GM04504 (cell line): ENCODE measurements at regions not wholly inside any gene's neighbourhood (a gene's known extent, or its start where the extent isn't known, plus 50 kb on each side); places are given as distances from the start of the nearest gene placed in this dataset.

Experiments
- DNase-seq: peaks from one replicate; pipeline ENCODE4 v3.0.0-alpha.2; 2012; ENCODE audit warnings: low read depth

DNA sequence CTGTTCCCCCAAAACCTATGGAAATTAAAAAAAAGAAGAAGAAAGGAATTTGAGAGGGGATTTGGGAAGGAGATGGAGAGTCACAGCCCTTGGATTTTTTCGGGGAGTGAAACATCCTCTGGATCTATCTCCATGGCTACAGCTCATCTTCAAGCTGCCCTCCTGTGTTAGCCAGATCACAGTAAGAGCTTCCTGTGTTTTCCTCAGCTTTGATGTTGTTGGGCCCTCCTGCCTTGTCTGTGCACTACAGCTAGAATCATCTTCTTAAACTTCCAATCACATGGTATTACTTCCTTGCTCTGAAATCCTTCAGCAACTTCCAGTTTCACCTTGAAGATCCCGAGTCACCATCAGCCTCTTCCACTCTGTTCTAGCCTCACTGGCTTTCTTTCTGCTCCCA, 207.8 kb upstream of the ZFP64 start:
- no peak for DNase-seq

DNA sequence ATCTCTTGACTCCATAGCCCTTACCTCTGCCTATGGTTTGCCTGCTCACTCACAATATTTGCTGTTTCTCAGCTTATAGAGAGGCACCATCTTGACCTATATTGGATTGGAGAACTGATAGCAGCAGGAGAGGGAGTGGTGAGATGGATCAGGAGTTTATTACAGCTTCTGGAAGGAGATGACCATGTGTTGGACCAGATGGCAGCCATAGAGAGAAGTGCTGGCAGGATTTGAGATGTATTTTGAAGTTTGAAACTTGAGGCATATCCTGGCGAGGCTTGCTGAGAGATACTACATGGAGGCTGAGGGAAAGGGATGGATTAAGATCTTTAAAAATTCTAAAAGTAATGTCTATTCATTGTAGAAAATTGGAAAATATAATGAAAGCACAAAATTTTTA, 198.0 kb upstream of the ZFP64 start:
- DNase-seq: no peak

DNA sequence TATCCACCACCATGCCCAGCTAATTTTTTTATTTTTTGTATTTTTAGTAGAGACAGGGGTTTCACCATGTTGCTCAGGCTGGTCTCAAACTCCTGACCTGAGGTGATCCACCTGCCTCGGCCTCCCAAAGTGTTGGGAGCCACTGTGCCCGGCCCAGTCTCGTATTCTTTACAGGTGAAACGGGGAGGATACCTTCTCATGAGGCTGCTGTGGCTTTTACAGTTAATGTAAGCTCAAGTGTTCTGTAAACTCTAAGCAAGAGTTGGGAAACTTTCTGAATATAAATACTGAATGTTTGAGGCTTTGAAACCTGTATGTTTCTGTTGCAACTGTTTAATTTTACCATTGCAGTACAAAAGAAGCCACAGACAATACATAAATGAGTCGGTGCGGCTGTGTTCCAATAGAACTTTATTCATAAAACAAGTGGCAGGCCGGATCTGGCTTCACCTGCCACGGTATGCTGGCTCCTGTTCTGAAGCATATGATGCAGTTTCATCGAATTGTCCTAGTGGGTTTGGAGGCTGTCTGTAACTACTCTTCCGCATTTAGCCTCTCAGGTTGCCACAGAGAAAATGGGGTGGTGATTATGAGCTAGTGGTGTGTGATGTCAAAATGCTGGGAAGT, 192.5 kb upstream of the ZFP64 start:
- no peak for DNase-seq

DNA sequence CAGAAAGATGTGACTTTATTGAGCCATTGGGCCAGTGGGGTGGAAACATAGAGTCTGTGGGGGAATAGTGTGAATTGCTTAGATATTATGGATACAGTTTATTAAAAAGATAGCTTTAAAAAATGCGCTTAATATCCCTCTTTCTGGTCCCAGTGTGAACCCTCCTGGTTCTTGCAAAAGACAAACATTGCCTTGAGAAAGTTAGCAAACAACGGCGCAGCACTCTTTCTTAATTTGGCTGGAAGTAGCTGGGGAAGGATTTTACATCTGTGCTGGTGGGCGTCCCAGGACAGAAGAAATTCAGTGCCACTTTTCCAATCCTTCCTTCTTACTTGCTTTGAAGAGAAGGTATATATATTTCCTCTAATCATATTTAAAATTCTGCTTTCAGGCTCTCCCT, 191.4 kb upstream of the ZFP64 start:
- no peak for DNase-seq

DNA sequence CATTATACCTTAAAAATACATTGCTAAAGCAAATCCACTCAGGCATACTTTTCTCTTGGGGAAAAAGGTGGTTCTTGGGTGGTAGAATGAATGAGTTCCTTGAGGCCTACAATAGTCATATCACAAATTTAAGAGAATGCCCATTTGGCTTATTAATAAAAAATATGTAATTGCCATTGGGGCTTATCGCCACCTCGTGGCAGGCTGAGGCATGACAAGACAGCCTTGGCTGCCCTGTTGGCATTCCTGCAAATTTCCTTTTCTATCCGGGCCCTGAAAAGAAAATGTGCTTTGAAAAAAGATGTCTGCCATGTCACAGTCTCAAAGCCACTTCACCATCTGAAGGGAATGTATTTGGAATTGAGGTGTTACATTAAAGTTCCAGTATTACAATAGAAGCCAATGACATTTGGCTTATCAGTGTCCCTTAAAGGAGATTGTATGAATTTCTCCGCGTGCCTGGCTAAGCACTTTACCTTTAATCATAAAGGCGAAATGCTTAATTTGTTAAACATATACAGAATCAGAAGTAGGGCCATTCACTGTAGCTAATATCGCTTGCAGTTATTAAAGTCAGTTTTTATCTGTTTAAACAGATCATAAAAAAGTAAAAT, 188.3 kb upstream of the ZFP64 start:
- DNase-seq: no peak

DNA sequence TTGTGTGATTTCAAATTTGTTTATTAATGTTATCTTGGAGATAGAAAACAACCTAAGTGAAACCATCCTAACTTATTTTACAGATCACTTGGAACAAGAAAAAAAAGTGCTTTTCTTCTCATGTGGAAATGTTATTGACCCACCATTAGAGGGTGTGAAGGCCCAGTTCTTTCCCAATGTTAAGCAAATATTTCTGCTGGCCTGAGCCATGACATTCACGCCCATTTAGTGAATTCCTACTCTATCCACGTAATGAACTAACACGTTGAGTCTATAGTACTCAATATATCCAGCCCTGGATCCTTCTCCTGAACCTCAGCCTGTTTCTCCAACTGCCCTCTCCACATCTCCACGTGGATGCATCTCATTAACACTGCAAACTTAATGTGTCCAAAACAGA, 180.6 kb upstream of the ZFP64 start:
- no peak for DNase-seq

DNA sequence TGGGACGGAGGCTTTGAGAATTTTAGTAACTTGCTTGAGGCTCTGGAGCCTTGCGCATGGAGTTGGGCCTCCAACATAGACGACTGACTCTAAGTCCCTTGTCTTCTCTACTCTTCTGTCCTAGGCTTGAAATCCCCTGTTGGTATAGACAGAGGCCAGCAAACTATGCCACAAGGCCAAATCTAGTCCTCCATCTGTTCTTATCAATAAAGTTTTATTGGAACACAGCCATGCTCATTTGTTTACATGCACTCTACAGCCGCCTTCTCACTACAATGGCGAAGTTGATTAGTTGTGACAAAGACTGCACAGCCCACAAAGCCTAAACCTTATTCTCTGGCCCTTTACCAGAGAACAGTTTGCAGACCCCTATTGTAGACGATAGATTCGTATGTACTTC, 174.1 kb upstream of the ZFP64 start:
- DNase-seq: no peak

DNA sequence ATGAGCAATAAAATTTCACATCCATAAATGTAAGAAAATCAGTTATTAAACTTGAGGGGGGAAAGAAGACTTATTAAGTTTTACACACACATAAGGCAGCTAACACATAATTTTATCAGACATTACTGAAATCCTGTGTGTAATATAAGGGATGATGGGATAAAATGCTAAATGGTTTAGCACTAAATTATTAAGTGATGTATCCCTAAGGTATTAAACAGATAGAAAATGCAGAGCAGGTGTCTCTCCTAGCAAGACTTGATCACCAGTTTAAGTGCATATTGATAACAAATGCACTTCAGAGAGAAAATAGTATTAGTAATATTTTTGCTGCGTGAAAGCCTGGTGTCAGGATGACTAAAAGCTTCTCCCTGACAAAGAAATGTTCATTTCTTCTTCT, 172.8 kb upstream of the ZFP64 start:
- DNase-seq: no peak

DNA sequence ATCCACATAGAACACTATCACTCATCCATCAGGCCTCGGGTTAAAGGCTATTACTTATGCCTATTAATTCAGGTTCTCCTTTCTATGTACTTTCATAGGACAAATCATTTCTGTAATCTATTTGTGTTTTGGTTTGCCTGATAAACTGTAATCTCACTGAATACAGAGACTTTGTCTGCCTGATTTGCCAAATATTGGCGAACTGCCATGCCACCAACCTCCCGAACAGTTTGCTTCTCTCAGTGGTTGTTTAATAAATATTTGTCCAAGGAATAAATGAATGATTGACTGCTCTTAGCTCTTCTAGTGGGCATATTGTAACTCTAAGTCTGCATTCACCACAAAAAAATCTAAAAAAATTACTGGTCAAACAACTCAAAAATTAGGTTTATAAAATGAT, 170.1 kb upstream of the ZFP64 start:
- DNase-seq: no peak

DNA sequence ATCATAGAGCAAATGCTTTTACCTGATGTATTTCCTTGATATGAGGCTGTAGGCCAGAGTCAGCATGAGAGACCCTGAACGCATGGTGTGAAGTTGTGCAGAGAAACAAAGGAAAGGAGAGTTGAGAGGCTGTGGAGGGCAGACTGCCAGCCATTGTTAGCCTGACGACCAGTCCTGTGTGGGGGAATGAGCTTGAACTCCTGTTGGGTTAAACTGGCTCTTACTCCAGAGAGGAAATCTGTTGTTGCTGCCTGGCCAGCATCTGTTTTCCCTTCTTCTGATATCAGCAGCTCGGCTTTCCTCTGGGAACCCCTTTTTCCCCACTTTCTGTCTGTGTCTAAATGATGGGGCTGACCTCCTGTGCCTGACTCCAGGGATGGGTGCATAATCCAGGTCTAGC, 158.2 kb upstream of the ZFP64 start:
- no peak for DNase-seq

DNA sequence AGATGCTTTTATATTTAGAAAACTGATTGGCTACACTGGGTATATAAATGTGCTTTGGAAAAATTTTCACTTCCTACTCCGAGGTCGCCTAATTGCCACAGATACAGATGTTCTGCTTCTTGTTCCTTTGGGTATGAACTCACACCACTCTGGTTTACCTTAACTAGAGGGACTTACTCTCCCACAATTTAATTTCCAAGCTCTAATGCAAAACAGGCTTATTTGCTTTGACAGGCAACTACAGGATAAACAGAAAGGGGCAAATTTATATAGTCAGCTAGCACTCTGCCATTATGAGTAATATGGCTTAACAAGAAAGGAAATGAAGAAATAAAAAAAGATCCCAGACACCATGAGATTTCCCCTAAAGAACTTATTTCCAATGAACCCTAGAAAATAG, 156.9 kb upstream of the ZFP64 start:
- no peak for DNase-seq

DNA sequence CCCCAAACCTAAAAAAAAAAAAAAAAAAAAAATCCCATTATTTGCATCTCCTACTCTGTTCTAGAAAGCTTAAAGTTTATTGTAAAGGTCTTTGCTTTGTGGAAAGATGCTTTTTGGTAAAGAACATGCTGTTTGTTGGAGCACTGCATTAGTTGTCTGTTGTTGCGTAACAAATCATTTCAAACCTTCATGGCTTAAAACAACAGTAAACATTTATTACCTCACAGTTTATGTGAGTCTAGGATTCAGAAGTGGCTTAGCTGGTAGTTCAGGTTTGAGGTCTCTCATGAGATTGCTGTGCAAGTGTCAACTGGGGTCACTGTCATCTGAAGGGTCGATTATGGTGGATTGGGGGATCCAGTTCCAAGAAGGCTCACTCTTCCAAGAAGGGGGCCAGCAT, 155.2 kb upstream of the ZFP64 start:
- DNase-seq: no peak

DNA sequence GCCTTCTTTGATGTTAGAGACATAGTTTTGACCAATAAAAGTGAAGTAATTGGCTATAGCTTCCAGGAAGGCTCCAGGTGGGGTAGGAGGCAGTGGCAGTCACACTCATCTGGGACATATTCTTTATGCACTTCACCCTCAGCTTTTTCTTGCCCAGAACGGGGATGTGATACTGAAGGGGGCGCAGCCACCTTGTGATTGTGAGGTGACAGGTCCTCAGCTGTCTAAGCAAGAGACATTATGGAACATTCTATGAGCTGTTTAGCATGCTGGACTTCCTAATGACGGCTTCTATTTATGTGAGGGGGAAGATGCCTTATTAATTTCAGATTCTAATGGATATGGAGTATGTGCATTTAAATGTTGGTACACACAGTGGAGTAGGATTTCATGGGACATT, 151.3 kb upstream of the ZFP64 start:
- DNase-seq: no peak

DNA sequence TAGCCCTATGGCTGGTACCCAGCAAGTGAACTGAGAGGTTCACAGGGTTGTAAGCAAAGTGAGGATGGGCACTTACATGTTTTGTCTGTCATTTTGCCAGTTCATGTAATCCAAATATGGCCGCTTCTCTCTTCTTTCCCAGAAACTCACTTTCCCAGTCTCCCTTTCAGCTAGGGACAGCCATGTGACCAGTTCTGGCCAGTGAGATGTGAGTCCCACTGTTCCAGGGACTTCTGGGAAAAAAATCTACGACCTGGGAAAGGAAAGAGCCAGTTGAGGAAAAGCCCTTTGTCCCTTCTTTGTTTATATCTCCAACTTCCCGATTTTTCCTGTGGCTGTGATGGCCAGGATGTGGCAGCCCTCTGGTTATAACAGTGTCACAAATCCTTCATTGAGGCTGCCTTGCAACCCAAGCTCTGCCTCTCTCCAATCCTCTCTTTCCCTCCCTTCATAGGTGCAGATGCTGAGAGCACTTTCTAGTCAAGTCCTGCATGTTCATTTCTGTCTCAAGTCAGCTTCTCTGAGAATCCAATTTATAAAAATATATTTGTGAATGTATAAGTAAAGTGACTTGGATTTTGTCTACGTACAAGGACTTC, 148.6 kb upstream of the ZFP64 start:
- no peak for DNase-seq

DNA sequence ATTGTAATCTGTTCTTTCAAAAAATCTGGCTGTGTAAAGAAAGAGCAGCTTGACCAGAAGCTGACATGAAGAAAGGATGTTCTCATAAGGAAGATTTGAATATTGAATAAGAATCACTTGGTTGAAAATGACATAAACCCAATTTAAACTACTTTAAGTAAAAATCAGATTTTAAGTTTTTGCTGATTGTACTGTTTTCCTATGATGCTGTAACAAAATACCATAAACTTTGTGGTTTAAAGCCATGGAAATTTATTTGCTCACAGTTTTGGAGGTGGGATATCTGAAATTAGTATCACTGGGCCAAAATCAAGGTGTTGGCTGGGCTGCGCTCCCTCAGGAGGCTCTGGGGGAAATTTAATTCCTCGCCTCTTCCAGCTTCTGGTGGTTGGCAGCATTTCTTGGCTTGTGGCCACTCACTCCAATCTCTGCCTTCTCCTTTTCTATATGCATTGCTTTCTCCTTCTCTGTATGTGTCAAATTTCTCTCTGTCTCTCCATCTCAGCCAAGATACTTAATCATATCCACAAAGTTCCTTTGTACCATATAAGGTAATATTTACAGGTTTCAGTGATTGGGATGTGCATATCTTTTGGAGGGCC, 141.2 kb upstream of the ZFP64 start:
- no peak for DNase-seq

DNA sequence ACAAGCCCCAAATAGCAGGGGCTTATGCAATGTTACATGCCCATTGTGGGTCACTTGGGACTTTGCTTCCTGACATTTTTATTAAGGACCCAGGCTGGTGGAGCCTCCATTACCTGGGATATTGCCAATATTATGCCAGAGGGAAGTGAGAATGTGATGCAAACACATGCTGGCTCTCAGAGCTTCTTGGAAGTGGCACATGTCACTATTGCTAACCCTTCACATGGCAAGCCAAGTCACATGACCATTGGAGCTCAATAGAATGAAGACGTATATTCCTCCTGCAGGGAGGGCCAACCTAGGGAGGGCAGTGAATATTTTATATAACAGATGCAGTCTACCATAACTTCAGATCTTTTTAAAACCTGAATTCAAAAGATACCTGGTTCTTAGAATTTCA, 140.7 kb upstream of the ZFP64 start:
- DNase-seq: no peak

DNA sequence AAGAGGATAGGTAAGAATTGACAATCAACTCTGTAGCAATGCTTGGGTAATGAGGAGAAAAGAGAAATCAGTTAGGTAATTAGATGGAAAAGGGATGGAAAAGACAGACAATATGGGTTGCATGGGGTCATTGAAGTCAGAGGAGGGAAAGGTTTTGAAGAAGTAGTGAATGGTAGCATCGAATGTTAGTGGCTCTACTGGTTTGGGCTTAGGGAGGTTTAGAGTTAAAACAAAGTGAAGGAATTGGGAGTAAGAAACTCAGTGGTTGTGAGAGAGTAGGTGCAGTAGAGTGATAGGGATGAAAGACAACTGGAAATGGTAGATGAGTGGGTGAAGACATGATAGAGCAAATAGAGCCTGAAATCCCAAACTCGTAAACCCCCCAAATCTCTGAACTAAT, 140.1 kb upstream of the ZFP64 start:
- no peak for DNase-seq

DNA sequence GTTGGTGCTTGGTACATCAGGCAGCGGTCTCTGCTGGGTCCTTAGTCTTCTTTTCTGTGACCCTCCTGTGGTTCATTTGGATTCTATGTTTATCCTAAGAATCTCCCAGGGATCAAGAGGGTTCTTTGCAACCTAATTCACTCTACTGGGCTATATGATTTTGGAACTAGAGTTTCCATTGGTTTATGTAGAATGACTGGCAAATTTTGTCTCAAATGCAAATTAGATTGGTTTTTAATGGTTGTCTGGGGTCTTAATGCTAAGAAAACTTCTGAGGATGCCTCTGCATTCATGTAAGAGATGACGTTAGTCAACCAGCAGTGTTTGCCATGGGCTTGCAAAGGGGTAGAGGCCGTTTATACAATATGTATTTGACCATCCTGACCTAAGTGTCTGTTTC, 129.8 kb upstream of the ZFP64 start:
- no peak for DNase-seq

DNA sequence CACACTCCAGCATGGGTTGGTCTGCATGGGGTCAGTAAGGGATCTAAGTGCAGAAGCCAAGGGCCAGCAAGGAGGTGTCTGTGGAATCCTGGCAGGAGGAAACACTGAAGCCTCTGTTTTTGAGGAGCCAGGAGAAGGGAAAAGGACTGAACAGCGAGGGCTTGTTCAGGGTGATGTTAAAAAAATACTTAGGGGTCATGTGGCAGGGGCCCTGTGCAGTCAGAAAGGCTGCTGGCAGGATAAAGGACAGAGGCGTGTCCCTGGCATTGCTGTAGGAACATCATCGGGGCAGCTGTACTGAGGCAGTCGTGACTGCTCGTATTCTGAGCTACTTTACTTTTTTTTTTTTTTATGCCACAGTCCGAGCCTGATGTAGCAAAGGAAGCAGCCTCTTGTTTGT, 127.1 kb upstream of the ZFP64 start:
- DNase-seq: no peak

DNA sequence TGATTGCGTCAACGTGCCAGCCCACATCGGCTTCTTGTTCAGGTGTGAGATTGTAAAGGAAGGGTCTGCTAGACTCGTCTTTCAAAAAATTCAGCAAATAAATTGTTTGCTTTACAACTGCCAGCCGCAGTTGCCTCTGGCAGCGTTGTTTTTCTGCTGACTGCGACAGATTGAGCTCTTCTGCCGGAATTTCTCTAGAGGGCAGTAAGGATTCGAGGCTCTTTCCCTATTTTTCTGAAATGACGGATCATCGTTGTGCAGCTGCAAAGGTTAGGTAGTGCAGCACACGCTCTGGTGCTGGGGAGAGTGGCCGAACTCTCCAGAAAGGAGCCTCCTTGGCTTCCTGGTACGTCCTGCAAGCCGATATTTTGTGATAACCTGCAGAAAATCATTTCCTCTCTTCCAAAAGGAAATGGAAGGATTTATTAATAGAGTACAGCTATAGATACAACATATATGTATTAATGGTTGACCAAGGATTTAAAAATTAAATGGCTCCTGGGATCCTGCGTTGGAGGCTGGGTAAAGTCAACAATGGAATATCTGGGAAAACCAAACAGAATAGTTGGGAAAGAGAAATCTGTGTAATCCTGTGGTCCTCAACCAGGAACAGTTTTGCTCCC, 121.9 kb upstream of the ZFP64 start:
- peak; percentile 3 for DNase-seq

DNA sequence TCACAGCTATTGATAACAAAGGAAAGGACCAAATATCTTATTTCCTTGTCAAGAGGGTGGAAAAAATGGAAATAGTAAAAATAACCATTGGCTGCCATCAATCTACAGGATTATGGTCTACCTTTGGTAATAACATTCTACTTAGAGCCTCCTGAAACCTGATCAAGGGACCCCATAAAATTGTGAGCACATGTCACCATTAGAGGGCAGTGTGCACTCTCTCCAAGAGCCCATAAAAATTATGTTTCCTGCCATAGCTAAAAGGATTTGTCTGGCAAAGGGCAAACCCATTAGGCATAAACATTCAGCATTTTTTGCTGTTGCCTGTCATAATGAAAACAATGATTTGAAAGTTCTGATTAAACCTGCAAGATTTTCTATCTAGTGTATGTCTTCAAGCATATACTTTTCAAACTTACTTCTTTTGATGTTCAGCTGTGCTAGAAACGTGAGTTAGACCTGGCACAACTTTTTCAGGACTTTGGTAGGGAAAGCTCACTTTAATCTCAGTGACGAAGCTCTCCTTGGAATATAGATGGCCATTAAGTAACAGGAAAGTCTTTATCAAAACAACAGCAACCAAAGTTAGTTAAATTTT, 120.7 kb upstream of the ZFP64 start:
- DNase-seq: peak; percentile 22

DNA sequence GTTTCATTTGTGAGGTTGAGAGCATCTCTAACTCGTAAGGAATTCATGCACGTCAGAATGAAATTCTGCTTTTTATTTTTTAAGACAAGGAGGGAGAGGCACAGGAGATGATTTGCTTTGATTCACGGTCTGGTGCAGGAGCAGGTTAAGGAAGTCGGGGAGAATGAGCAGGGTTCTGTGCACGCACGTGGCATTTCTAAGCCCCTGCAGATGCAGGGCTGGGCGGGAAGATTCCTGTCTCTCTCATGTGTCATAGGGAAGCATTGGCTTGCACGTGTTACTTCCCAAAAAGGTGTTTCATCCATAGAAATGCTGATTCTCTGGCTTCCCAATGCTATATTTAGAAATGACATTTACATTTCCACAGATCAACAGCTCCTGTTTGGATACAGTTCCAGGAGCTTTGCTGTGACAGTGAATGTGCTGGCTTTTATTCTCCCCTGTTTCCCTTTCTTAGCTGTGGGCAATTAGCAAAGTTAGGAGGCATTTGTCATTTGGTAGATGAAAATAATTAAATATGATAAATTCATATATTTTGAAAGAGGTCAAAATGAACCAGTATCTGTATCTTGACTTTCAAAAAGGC, 119.7 kb upstream of the ZFP64 start:
- no peak for DNase-seq
